ENCODE measurements at regions not wholly inside any gene's neighbourhood (a gene's known extent, or its start where the extent isn't known, plus 50 kb on each side); places are given as distances from the start of the nearest gene placed in this dataset.

DNA sequence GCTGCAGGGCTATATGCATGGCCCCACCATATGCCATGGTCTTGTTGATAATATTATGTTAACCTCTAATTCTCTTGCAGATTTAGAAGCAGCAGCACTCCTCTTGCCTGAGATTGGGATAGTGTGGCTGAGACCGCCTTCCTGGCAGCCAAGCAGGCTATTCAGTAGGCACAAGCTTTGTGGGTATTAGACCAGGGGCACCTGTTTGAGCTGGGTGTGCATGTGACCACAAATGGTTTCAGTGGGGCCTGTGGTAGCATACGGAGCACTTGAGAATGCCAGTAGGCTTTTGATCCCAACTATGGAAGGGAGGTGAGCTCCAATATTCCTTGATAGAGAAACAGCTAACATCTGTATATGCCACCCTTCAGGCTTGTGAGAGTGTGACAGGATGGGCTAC, 625.1 kb upstream of the NUDT12 start:
- Histone ChIP-seq H3K4me2 (ENCODE audit: low read length) (no peak overlapping the region), H3K4me1 (ENCODE audit: insufficient read depth, low read length) (peaks cover 11% of the 10 kb centered on the region), H3K36me3 (ENCODE audit: insufficient read depth, low read length) (no peaks in the 10 kb centered on the region), H3K9me3 (ENCODE audit: insufficient read depth, low read depth, low read length) (peaks cover 6% of the 10 kb centered on the region), H3K4me3 (ENCODE audit: insufficient read depth, low read depth, low read length) (no peak overlapping the region), H3K27me3 (ENCODE audit: insufficient read depth, low read length) (no peaks in the 10 kb centered on the region), H3K79me2 (ENCODE audit: insufficient read depth, low read length) (no peaks in the 10 kb centered on the region), H2AFZ (ENCODE audit: low read depth, low read length) (no peak overlapping the region), H3K27ac (ENCODE audit: low read depth, low read length) (no peak overlapping the region), H3K9ac (ENCODE audit: low read length) (no peak overlapping the region), H4K20me1 (ENCODE audit: insufficient read depth, low read length) (no peaks in the 10 kb centered on the region)
- Mint-ChIP-seq H3K9me3 (ENCODE audit: unreplicated experiment) (peaks cover 3% of the 10 kb centered on the region), H3K27me3 (ENCODE audit: low read depth, unreplicated experiment) (no peaks in the 10 kb centered on the region), H3K36me3 (ENCODE audit: low read depth, unreplicated experiment) (no peaks in the 10 kb centered on the region), H3K27ac (ENCODE audit: unreplicated experiment) (no peak overlapping the region), H3K4me1 (ENCODE audit: low read depth, unreplicated experiment) (no peaks in the 10 kb centered on the region), H3K4me3 (ENCODE audit: unreplicated experiment) (no peak overlapping the region)
- TF ChIP-seq CTCF (IDR thresholded peaks at IDR 0.05; ENCODE audit: insufficient read depth, low read depth, low read length) (no peak), EZH2 (IDR thresholded peaks at IDR 0.05; ENCODE audit: insufficient read depth, low read length) (no peak)
- DNase-seq (ENCODE audit: low read depth) = no peak
- no peak for FAIRE-seq

DNA sequence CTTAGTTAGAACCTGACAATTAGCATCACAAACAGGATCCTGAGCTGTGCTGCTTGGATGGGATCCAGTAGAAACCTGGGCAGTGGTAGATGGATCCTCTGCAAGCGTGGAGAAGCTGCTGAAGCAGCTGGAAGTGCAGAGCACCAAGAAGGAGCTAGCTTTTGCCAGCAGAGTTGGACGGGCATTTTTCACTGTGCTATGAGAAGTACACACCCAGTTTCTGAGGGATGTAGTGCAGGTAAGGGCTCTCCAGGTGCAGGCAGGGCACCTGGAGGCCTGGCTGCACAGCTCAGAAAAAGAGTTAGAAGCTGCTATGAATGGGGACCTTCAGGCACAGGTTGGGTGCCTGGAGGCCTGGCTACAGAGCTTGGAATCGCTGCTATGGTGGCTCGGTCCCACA, 623.9 kb upstream of the NUDT12 start:
- H3K27ac Mint-ChIP-seq (ENCODE audit: unreplicated experiment) = no peak overlapping the region
- no peak overlapping the region for H3K4me3 Mint-ChIP-seq (ENCODE audit: unreplicated experiment)
- Histone ChIP-seq H3K4me3 (ENCODE audit: insufficient read depth, low read depth, low read length) (no peak overlapping the region), H3K36me3 (ENCODE audit: insufficient read depth, low read length) (no peaks in the 10 kb centered on the region), H3K27me3 (ENCODE audit: insufficient read depth, low read length) (no peaks in the 10 kb centered on the region), H2AFZ (ENCODE audit: low read depth, low read length) (no peak overlapping the region), H3K27ac (ENCODE audit: low read depth, low read length) (no peak overlapping the region), H3K4me2 (ENCODE audit: low read length) (no peak overlapping the region), H3K9ac (ENCODE audit: low read length) (no peak overlapping the region), H3K4me1 (ENCODE audit: insufficient read depth, low read length) (peaks cover 11% of the 10 kb centered on the region), H4K20me1 (ENCODE audit: insufficient read depth, low read length) (no peaks in the 10 kb centered on the region), H3K9me3 (ENCODE audit: insufficient read depth, low read depth, low read length) (peaks cover 6% of the 10 kb centered on the region), H3K79me2 (ENCODE audit: insufficient read depth, low read length) (no peaks in the 10 kb centered on the region)
- no peaks in the 10 kb centered on the region for H3K4me1 Mint-ChIP-seq (ENCODE audit: low read depth, unreplicated experiment)
- H3K27me3 Mint-ChIP-seq (ENCODE audit: low read depth, unreplicated experiment) = no peaks in the 10 kb centered on the region
- H3K9me3 Mint-ChIP-seq (ENCODE audit: unreplicated experiment) = peaks cover 4% of the 10 kb centered on the region
- no peak for DNase-seq (ENCODE audit: low read depth)
- H3K36me3 Mint-ChIP-seq (ENCODE audit: low read depth, unreplicated experiment) = no peaks in the 10 kb centered on the region
- TF ChIP-seq CTCF (IDR thresholded peaks at IDR 0.05; ENCODE audit: insufficient read depth, low read depth, low read length) = no peak
- TF ChIP-seq EZH2 (IDR thresholded peaks at IDR 0.05; ENCODE audit: insufficient read depth, low read length) = no peak
- no peak for FAIRE-seq

DNA sequence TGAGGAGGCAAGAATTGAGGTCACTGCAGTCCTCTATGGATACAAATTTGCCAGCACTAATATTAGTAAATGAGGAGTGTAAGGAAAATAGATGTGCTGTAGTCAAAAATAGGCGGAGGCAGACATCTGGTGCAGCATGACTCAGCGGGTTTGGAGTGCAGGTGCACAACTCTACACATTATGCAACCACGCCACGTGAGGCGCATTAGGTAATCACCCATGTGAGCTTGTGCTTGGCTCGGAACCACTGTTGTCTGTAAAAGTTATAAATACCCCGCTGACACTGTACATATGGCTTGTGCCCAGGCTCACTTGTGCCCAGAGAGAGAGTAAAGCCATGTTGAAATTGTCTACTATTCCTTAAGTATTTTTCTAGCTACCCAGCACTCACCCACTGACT, 623.5 kb upstream of the NUDT12 start:
- peaks cover 7% of the 10 kb centered on the region for H3K9me3 Mint-ChIP-seq (ENCODE audit: unreplicated experiment)
- no peaks in the 10 kb centered on the region for H3K36me3 Mint-ChIP-seq (ENCODE audit: low read depth, unreplicated experiment)
- Histone ChIP-seq H3K4me1 (ENCODE audit: insufficient read depth, low read length) (peaks cover 11% of the 10 kb centered on the region), H2AFZ (ENCODE audit: low read depth, low read length) (no peak overlapping the region), H3K4me2 (ENCODE audit: low read length) (no peak overlapping the region), H3K79me2 (ENCODE audit: insufficient read depth, low read length) (no peaks in the 10 kb centered on the region), H4K20me1 (ENCODE audit: insufficient read depth, low read length) (no peaks in the 10 kb centered on the region), H3K27ac (ENCODE audit: low read depth, low read length) (no peak overlapping the region), H3K9me3 (ENCODE audit: insufficient read depth, low read depth, low read length) (peaks cover 6% of the 10 kb centered on the region), H3K36me3 (ENCODE audit: insufficient read depth, low read length) (no peaks in the 10 kb centered on the region), H3K27me3 (ENCODE audit: insufficient read depth, low read length) (no peaks in the 10 kb centered on the region), H3K4me3 (ENCODE audit: insufficient read depth, low read depth, low read length) (no peak overlapping the region), H3K9ac (ENCODE audit: low read length) (no peak overlapping the region)
- no peaks in the 10 kb centered on the region for H3K27me3 Mint-ChIP-seq (ENCODE audit: low read depth, unreplicated experiment)
- no peak for FAIRE-seq
- peak; percentile 52 for DNase-seq (ENCODE audit: low read depth)
- H3K4me3 Mint-ChIP-seq (ENCODE audit: unreplicated experiment) = no peak overlapping the region
- TF ChIP-seq EZH2 (IDR thresholded peaks at IDR 0.05; ENCODE audit: insufficient read depth, low read length) (no peak), CTCF (IDR thresholded peaks at IDR 0.05; ENCODE audit: insufficient read depth, low read depth, low read length) (no peak)
- H3K4me1 Mint-ChIP-seq (ENCODE audit: low read depth, unreplicated experiment) = no peaks in the 10 kb centered on the region
- no peak overlapping the region for H3K27ac Mint-ChIP-seq (ENCODE audit: unreplicated experiment)

All from astrocyte (in vitro differentiated cells and primary cell).